Astrocyte of the cerebellum (primary cell): ENCODE measurements at regions not wholly inside any gene's neighbourhood (a gene's known extent, or its start where the extent isn't known, plus 50 kb on each side); places are given as distances from the start of the nearest gene placed in this dataset.

Experiments used
- DNase-seq: peaks from one replicate; pipeline ENCODE4 v3.0.0-alpha.2; 2011; ENCODE audit warnings: low read depth
- H3K4me3 ChIP-seq: 2 replicates; pipeline ENCODE4 v1.5.1; 2011; ENCODE audit warnings: mild to moderate bottlenecking, low read depth, low read length, moderate library complexity
- CTCF ChIP-seq: IDR thresholded peaks from 2 replicates; pipeline ENCODE4 v1.5.1; 2012; ENCODE audit warnings: low read length, low read depth, moderate library complexity, mild to moderate bottlenecking; ENCODE audit errors: missing control alignments
- in situ Hi-C: cut with HindIII; loops from 2 replicates; pipeline ENCODE4 v1.10.0; 2017; ENCODE audit warnings: low sequenced_read_pairs

GRCh38 chr2:59112258-59112657 is 871.1 kb upstream of the FANCL start:
- DNase-seq = no peak
- TF ChIP-seq CTCF = no peak
- no peak overlapping the region for H3K4me3 ChIP-seq
- in situ Hi-C loops = no loop called here

GRCh38 chr2:59096973-59097372 is 855.8 kb upstream of the FANCL start:
- in situ Hi-C loops = no loop called here
- no peak for TF ChIP-seq CTCF
- no peak for DNase-seq
- no peak overlapping the region for H3K4me3 ChIP-seq

- in situ Hi-C loops = no loop called here
- no peak for DNase-seq
- no peak for TF ChIP-seq CTCF
- H3K4me3 ChIP-seq = no peak overlapping the region
These were observed 852.4 kb upstream of the FANCL start for GRCh38 chr2:59093571-59093970.

GRCh38 chr2:59084326-59084725 is 843.2 kb upstream of the FANCL start:
- DNase-seq = no peak
- no peak for TF ChIP-seq CTCF
- in situ Hi-C loops = no loop called here
- H3K4me3 ChIP-seq = no peak overlapping the region

GRCh38 chr2:59083075-59083828 is 842.1 kb upstream of the FANCL start:
- H3K4me3 ChIP-seq = no peak overlapping the region
- DNase-seq = no peak
- TF ChIP-seq CTCF = no peak
- in situ Hi-C loops = no loop called here

GRCh38 chr2:59082657-59083056 is 841.5 kb upstream of the FANCL start:
- in situ Hi-C loops = no loop called here
- TF ChIP-seq CTCF = no peak
- no peak for DNase-seq
- H3K4me3 ChIP-seq = no peak overlapping the region
